ENCODE measurements at regions not wholly inside any gene's neighbourhood (a gene's known extent, or its start where the extent isn't known, plus 50 kb on each side); places are given as distances from the start of the nearest gene placed in this dataset.
"Not testable (repeated sequence)": the region's sequence is repeated elsewhere in the genome, so short reads cannot be mapped to it uniquely, and the experiment has no call there.

DNA sequence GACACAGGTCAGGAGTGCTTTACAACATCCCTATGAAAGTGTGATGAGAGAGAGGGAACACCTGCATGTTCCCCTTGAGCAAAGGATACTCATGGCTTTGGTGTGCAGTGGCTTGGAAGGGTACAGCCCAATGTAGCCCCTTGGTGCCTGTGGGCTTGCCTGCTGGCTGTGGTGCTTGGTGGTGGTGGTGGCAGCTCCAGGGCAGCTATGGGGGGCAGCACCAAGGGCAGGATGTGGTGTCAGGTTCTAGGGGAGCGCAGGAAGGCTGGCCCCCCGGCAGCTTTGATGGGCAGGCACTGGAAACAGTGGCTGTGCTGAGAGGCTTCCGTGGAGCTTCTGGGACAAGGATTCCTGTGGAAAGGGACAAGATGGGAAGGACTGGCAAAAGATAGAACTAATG, 464.0 kb upstream of the ZMIZ1 start:
- H3K4me3 Mint-ChIP-seq, result no peak overlapping the region
- H3K4me1 Mint-ChIP-seq, result no peaks in the 10 kb centered on the region
- no peaks in the 10 kb centered on the region for H3K36me3 Mint-ChIP-seq
- no peak for ATAC-seq (replicated peaks)
- no peak for DNase-seq
- H3K27ac Mint-ChIP-seq, result no peak overlapping the region
- H3K27me3 Mint-ChIP-seq, result peaks cover 7 to 22% of the 10 kb centered on the region in 2 donors
- H3K9me3 Mint-ChIP-seq, result peaks cover 3 to 7% of the 10 kb centered on the region in 2 donors

DNA sequence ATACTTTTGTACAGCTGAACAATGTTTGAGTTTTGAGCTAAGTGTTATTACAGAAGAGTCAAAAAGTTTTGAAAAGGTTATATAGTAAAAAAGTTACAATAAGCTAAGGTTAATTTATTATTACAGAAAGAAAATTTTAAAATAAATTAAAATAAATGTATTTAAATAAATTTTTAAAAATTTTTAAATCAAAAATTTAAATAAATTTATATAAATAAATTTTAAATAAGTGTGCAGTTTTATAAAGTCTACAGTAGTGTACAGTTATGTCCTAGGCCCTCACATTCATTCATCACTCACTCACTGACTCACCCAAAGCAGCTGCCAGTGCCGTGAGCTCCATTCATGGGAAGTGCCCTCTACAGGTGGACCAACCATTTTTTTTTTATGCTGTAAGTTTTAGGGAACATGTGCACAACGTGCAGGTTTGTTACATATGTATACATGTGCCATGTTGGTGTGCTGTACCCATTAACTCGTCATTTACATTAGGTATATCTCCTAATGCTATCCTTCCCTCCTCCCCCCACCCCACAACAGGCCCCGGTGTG, 462.9 kb upstream of the ZMIZ1 start:
- H3K4me3 Mint-ChIP-seq, result no peak overlapping the region
- peaks cover 0 to 3% of the 10 kb centered on the region in 2 donors for H3K36me3 Mint-ChIP-seq
- H3K9me3 Mint-ChIP-seq, result peaks cover 7 to 16% of the 10 kb centered on the region in 2 donors
- ATAC-seq (replicated peaks) (no peak), DNase-seq (no peak)
- H3K4me1 Mint-ChIP-seq, result no peaks in the 10 kb centered on the region
- H3K27ac Mint-ChIP-seq, result no peak overlapping the region
- H3K27me3 Mint-ChIP-seq, result peaks cover 13 to 19% of the 10 kb centered on the region in 2 donors

DNA sequence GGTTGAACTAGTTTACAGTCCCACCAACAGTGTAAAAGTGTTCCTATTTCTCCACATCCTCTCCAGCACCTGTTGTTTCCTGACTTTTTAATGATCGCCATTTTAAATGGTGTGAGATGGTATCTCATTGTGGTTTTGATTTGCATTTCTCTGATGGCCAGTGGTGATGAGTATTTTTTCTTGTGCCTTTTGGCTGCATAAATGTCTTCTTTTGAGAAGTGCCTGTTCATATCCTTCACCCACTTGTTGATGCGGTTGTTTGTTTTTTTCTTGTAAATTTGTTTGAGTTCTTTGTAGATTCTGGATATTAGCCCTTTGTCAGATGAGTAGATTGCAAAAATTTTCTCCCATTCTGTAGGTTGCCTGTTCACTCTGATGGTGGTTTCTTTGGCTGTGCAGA, 462.0 kb upstream of the ZMIZ1 start:
- not testable (repeated sequence) for H3K4me3 Mint-ChIP-seq; ATAC-seq (replicated peaks); H3K4me1 Mint-ChIP-seq; DNase-seq; H3K27ac Mint-ChIP-seq; H3K36me3 Mint-ChIP-seq
- Mint-ChIP-seq H3K9me3 (peaks cover 7 to 16% of the 10 kb centered on the region in 2 donors), H3K27me3 (peaks cover 13 to 21% of the 10 kb centered on the region in 2 donors)

DNA sequence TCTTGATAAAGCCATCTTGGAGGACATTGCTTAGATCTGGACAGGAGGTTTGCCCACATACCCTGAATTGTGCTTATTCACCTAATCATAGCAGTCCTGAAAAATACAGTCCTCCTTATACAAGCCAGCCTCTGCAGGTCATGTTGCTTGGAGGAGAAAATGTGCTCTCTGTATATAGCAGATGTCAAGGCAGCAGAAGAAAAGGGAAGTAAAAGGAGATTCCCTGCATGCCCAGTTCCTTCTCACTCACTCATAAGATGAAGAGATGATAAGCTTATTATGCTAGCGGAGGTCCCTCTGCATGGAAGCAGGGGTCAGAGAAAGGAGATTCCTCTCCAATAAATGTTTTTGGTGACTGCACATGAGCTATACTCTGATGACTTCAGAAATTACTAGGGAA, 458.8 kb upstream of the ZMIZ1 start:
- H3K4me1 Mint-ChIP-seq, result no peaks in the 10 kb centered on the region
- DNase-seq, result no peak
- peaks cover 29 to 34% of the 10 kb centered on the region in 2 donors for H3K27me3 Mint-ChIP-seq
- H3K9me3 Mint-ChIP-seq, result peaks cover 7 to 24% of the 10 kb centered on the region in 2 donors
- H3K27ac Mint-ChIP-seq, result no peak overlapping the region
- no peak overlapping the region for H3K4me3 Mint-ChIP-seq
- H3K36me3 Mint-ChIP-seq, result peaks cover 0 to 3% of the 10 kb centered on the region in 2 donors
- no peak for ATAC-seq (replicated peaks)

DNA sequence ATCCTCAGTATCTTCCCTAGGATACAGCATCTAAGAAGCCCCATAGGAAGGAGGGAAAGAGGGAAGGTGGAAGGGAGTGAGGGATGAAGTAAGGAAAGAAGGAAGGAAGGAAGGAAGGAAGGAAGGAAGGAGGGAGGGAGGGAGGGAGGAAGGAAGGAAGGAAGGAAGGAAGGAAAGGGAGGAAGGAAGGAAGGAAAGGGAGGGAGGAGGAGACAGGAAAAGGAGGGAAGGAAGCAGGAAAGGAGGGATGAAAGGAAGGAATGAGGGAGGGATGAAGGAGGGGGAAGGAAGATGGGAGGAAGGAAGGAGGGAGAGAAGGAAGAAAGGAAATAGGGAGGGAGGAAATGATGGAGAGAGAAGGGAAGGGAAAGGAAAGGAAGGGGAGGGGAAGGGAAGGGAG, 455.6 kb upstream of the ZMIZ1 start:
- no peak overlapping the region for H3K27ac Mint-ChIP-seq
- no peak overlapping the region for H3K4me3 Mint-ChIP-seq
- H3K4me1 Mint-ChIP-seq, result no peaks in the 10 kb centered on the region
- H3K36me3 Mint-ChIP-seq, result peaks cover 0 to 3% of the 10 kb centered on the region in 2 donors
- DNase-seq (no peak), ATAC-seq (replicated peaks) (no peak)
- peaks cover 42 to 49% of the 10 kb centered on the region in 2 donors for H3K27me3 Mint-ChIP-seq
- peaks cover 4 to 24% of the 10 kb centered on the region in 2 donors for H3K9me3 Mint-ChIP-seq

DNA sequence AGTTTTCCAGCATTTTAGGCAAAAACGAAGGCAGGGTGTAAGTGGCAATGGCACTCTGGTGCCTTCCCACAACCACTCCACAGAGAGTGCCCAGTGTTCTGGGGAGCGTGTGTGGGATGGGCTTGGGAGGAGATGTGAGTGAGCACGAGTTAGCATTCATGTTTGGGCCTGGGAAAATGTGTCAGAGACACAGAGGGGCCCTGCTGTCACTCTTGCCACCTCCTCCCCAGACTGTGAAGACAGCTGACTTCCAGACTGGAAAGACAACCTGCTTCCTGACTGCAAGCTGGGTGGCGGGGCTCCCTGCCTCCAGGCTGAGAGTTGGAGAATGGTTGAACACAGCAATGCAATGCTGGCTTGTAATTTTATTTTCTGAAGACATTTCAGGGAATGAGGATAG, 454.5 kb upstream of the ZMIZ1 start:
- Mint-ChIP-seq H3K4me1 (no peaks in the 10 kb centered on the region), H3K27me3 (peaks cover 42 to 49% of the 10 kb centered on the region in 2 donors), H3K4me3 (no peak overlapping the region), H3K27ac (no peak overlapping the region), H3K9me3 (peaks cover 4 to 19% of the 10 kb centered on the region in 2 donors), H3K36me3 (peaks cover 0 to 3% of the 10 kb centered on the region in 2 donors)
- ATAC-seq (replicated peaks), result no peak
- DNase-seq, result no peak

DNA sequence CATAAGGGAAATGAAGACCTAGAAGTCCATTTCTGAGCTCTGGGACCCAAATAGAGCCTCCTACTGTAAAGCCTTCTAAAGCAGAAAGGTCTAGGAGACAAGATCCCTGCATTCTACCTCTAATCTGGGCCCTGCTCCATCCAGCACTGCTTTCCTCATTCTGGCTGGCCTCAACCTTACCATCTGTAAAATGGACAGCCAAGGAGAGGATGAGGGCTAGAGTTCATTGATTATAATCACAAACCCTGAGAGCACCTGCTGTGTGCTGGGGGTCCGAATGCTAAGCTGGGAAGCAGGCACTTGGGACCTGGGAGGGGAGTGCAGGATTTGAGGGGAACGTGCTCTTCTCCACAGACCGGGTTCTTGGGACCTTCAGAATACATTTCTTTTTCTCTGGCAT, 454.0 kb upstream of the ZMIZ1 start:
- Mint-ChIP-seq H3K27me3 (peaks cover 42 to 49% of the 10 kb centered on the region in 2 donors), H3K27ac (no peak overlapping the region), H3K4me3 (no peak overlapping the region), H3K36me3 (peaks cover 0 to 3% of the 10 kb centered on the region in 2 donors), H3K4me1 (no peaks in the 10 kb centered on the region), H3K9me3 (peaks cover 4 to 17% of the 10 kb centered on the region in 2 donors)
- ATAC-seq (replicated peaks) (no peak), DNase-seq (no peak)

DNA sequence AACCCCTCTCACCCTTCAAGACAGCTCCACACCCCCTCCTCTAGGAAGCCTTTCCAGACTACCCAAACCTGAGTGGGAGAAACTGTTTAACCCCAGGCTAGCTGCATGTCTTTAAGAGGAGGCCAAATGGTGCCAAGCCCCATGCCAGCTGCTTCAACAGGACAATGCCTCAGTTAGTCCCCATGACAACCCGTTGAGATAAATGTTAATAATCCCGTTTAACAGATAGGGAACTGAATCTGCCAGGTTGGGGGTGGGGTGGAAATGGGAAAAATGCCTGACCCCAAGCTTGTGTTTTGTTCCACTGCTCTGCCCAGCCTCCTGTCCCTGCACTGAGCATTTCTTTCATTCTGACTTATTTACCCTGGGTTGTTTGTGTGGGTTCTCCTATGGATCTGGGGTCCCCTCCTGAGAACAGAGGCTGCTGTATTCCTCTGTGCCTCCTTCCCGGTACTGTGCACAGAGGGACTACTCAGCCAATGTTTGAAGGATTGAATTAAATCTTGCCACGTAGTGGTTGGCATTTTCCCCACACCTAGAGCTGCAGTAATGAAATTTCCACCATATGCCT, 452.6 kb upstream of the ZMIZ1 start:
- no peak for DNase-seq
- H3K9me3 Mint-ChIP-seq, result peaks cover 0 to 8% of the 10 kb centered on the region in 2 donors
- ATAC-seq (replicated peaks), result no peak
- H3K4me1 Mint-ChIP-seq, result no peaks in the 10 kb centered on the region
- H3K36me3 Mint-ChIP-seq, result no peaks in the 10 kb centered on the region
- H3K27me3 Mint-ChIP-seq, result peaks cover 38 to 54% of the 10 kb centered on the region in 2 donors
- H3K27ac Mint-ChIP-seq, result no peak overlapping the region
- no peak overlapping the region for H3K4me3 Mint-ChIP-seq

DNA sequence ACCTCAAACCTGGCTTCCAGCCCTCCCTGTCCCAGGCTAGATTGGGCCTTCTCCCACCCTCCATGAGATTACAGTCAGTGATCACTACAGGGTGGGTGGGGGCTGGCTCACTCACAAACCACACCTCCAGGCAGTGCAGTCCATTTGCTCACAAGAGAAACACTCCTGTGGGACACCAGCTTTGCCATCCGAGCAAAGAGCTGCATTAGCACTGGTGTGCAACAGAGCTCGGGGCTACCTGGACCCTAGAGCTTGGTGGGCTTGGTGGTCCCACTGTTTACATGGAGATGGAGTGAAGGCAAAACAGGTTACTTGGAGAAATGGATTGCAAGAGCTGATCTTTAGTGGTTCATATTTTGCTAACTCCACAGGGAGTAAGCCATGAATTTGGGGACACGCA, 451.7 kb upstream of the ZMIZ1 start:
- Mint-ChIP-seq H3K4me3 (no peak overlapping the region), H3K36me3 (no peaks in the 10 kb centered on the region), H3K27ac (no peak overlapping the region), H3K27me3 (peaks cover 32 to 45% of the 10 kb centered on the region in 2 donors), H3K9me3 (peaks cover 0 to 8% of the 10 kb centered on the region in 2 donors), H3K4me1 (no peaks in the 10 kb centered on the region)
- ATAC-seq (replicated peaks) (no peak), DNase-seq (no peak)

DNA sequence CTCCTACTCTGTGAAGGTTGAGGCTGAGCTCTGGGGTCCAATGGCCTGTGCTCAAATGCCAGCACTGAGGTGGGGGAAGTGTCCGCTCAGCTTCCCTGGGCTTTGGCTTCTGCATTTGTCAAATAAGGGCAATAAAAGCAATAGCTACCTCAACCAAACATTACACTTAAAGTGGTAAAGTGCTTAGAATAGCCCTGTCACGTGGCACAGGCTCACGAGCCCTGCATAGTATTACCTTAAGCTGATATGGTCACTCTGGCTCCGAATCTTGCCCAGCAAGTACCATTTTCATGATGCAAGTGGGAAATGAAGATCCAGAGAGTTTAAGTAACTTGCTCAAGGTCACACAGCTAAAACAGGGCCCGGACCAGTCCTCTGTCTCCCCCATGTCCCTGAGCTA, 451.1 kb upstream of the ZMIZ1 start:
- ATAC-seq (replicated peaks), result no peak
- Mint-ChIP-seq H3K36me3 (no peaks in the 10 kb centered on the region), H3K4me3 (no peak overlapping the region), H3K27ac (no peak overlapping the region), H3K4me1 (no peaks in the 10 kb centered on the region), H3K9me3 (peaks cover 0 to 5% of the 10 kb centered on the region in 2 donors), H3K27me3 (peaks cover 28 to 40% of the 10 kb centered on the region in 2 donors)
- no peak for DNase-seq

DNA sequence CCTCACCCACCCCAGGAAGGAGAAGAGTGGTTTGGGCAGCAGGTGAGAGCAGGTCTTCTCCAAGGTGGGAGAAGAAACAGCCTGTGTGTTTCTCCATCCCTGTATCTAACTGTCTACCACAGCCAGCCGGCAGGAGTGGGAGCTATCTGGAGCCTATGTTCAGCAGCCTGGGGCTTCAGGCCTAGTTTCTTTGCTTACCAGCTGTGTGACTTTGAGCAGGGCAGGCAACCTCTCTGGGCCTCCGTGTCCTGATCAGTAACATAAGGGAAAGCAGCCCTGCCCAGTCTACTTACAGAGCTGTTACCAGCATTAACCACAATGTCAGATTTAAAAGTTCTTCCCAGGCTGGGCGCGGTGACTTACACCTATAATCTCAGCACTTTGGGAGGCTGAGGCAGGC, 450.7 kb upstream of the ZMIZ1 start:
- Mint-ChIP-seq H3K4me3 (no peak overlapping the region), H3K36me3 (no peaks in the 10 kb centered on the region), H3K27ac (no peak overlapping the region), H3K27me3 (peaks cover 29 to 37% of the 10 kb centered on the region in 2 donors), H3K4me1 (no peaks in the 10 kb centered on the region), H3K9me3 (peaks cover 0 to under 1% of the 10 kb centered on the region in 2 donors)
- ATAC-seq (replicated peaks), result no peak
- no peak for DNase-seq

DNA sequence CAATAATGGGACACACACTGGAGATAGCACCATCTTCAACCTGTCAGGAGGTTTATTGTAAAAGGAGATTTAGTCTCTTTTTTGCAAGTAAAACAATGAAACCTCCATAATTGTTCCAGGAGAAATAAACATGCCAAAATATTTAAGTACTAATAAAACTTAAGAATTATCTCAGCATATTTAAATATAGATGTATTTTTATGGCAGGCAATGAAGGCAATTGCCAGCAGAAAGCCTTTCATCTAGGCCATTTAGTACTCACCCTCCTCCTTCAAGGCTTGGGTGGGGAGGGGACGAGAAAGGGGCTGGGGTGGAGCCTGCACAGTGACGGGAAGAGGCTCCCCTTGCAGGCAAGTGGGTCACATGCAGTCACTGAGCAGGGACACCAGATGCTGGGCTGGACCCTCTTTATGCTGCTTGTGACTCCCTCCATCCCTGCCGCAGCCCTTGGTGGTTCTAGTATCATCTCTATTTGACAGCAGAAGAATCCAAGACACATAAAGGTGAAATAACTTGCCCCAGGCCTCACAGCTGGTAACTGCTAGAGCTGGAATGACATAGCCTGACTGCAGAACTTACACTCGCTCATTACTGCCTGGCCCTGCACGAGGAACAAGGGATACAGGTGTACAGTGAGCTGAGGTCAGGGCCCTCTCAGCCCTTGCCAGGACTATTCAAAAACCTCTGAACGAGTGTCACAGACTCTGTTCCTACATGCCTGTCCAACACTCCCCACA, 449.5 kb upstream of the ZMIZ1 start:
- no peaks in the 10 kb centered on the region for H3K36me3 Mint-ChIP-seq
- H3K4me1 Mint-ChIP-seq, result no peaks in the 10 kb centered on the region
- H3K27ac Mint-ChIP-seq, result no peak overlapping the region
- ATAC-seq (replicated peaks) (no peak), DNase-seq (no peak)
- H3K9me3 Mint-ChIP-seq, result no peaks in the 10 kb centered on the region
- H3K27me3 Mint-ChIP-seq, result peaks cover 27 to 36% of the 10 kb centered on the region in 2 donors
- no peak overlapping the region for H3K4me3 Mint-ChIP-seq

DNA sequence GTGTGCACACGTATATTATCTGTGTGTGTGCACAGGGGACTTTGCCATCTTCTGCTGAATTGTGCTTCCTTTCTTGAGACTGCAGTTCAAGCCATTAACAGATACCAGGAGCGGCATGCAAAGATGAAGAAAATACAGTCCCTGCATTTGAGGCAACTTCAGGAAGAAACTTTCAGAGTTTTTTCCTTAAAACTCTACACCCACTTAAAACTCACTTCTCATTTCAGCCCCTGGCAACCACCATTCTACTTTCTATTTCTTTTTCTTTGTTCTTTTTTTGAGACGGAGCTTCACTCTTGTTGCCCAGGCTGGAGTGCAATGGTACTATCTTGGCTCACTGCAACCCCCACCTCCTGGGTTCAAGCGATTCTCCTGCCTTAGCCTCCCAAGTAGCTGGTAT, 448.9 kb upstream of the ZMIZ1 start:
- no peaks in the 10 kb centered on the region for H3K4me1 Mint-ChIP-seq
- no peaks in the 10 kb centered on the region for H3K9me3 Mint-ChIP-seq
- DNase-seq, result no peak
- ATAC-seq (replicated peaks), result no peak
- H3K27me3 Mint-ChIP-seq, result peaks cover 27 to 36% of the 10 kb centered on the region in 2 donors
- no peak overlapping the region for H3K4me3 Mint-ChIP-seq
- H3K36me3 Mint-ChIP-seq, result no peaks in the 10 kb centered on the region
- H3K27ac Mint-ChIP-seq, result no peak overlapping the region

DNA sequence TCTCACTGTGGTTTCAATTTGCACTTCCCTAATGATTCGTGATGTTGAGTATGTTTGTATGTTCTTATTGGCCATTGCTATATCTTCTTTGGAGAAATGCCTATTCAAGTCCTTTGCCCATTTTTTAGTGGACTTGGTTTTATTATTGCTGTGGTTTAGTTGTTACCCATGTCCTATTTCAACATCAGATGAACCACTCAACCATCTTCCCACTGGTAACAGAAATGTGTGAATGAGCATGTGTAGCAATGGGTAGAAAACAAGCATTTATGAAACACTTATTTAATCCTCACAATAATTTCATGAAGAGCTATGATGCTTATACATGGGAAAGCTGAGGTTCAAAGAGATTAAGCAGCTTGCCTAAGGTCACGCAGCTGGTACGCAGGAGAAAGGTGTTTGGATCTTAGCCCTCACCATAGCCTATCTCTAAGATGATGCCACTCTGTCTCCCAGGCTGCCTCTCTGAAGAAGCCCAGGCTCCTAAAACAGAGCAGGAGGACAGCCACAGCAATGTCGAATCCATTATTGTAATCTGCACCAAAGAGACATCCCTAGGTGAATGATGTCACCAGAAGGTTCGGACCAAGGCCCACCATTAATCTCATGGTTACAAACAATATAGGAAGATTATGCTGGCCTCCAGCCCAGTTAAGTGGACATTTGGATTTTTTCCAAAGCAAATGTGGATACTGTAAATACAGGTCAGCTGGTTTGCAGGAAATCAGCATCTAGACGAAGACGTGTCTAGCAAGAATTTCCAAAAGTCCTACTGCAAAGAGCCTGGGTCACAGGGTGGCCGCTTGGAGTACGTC, 447.6 kb upstream of the ZMIZ1 start:
- no peaks in the 10 kb centered on the region for H3K4me1 Mint-ChIP-seq
- DNase-seq, result no peak
- no peak for ATAC-seq (replicated peaks)
- no peak overlapping the region for H3K27ac Mint-ChIP-seq
- H3K27me3 Mint-ChIP-seq, result peaks cover 21 to 25% of the 10 kb centered on the region in 2 donors
- no peak overlapping the region for H3K4me3 Mint-ChIP-seq
- H3K36me3 Mint-ChIP-seq, result no peaks in the 10 kb centered on the region
- H3K9me3 Mint-ChIP-seq, result no peaks in the 10 kb centered on the region
